ENCODE measurements at regions not wholly inside any gene's neighbourhood (a gene's known extent, or its start where the extent isn't known, plus 50 kb on each side); places are given as distances from the start of the nearest gene placed in this dataset.
"Not testable (repeated sequence)": the region's sequence is repeated elsewhere in the genome, so short reads cannot be mapped to it uniquely, and the experiment has no call there.

DNA sequence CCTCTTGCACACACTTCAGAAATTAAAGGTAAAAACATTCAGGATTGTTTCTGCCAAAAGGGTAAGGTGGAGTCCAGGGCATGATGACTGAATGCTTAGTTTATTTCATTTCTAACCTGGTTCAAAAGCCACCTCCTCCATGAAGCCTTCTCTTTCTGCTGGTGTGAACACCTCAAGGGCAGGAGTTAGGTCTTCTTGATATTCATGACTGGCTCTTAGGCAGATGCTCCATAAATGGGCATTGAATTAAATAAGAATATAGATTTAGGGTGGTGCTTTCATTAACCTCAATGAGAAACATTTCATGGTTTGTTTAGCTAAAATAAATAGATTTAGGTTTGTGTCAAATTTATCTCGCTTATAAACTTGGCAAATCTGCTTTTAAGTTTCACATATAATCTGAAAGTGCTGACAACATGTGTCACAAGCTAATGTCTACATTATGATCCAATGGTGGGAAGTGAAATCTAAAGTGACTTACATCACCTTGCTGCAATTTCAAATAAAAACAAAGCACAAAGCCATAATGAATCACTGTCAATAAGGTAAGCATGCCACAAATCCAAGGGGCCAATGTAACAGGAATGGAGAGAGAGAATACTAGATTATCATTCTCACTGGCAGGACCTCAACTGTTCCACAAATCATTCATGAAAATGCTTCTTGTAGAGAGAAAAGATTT is 72.7 kb upstream of the GRIP1 start:
- intact Hi-C loops (cut with micrococcal nuclease) = no loop called here
- Mint-ChIP-seq H3K27me3 (ENCODE audit: insufficient read depth) (peaks cover 31% of the 10 kb centered on the region), H3K27ac (no peak overlapping the region), H3K4me3 (no peak overlapping the region), H3K36me3 (ENCODE audit: low read depth) (no peaks in the 10 kb centered on the region), H3K4me1 (ENCODE audit: low read depth) (no peaks in the 10 kb centered on the region), H3K9me3 (no peaks in the 10 kb centered on the region)
- no peak for DNase-seq (ENCODE audit: low spot score)

DNA sequence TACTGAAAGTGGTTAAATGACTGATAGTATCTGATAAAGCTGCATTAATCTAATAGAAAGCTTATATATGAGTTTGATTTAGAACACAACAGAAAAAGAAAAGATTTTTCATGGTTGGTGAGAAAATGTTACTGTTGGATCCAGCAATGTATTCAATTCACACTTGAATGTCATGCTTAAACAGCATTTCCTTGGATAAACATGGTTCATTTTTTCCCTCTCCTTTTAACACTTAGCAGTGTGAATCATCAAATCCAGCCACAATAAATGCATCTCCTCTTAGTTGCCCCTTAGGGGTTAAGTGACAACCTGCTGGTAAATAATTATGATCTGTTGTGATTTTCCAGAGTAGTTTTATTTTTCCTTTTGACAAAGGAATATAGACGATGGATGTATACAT is 74.9 kb upstream of the GRIP1 start:
- Mint-ChIP-seq H3K4me3 (no peak overlapping the region), H3K9me3 (no peaks in the 10 kb centered on the region), H3K36me3 (ENCODE audit: low read depth) (no peaks in the 10 kb centered on the region), H3K27me3 (ENCODE audit: insufficient read depth) (peaks cover 29% of the 10 kb centered on the region), H3K27ac (no peak overlapping the region), H3K4me1 (ENCODE audit: low read depth) (no peaks in the 10 kb centered on the region)
- no peak for DNase-seq (ENCODE audit: low spot score)
- intact Hi-C loops (cut with micrococcal nuclease) = no loop called here

GRCh38 chr12:66755727-66756395 is 77.0 kb upstream of the GRIP1 start:
- Mint-ChIP-seq H3K4me3 (no peak overlapping the region), H3K27ac (no peak overlapping the region), H3K36me3 (ENCODE audit: low read depth) (no peaks in the 10 kb centered on the region), H3K4me1 (ENCODE audit: low read depth) (no peaks in the 10 kb centered on the region), H3K9me3 (no peaks in the 10 kb centered on the region), H3K27me3 (ENCODE audit: insufficient read depth) (peaks cover 18% of the 10 kb centered on the region)
- intact Hi-C loops (cut with micrococcal nuclease) = no loop called here
- no peak for DNase-seq (ENCODE audit: low spot score)

DNA sequence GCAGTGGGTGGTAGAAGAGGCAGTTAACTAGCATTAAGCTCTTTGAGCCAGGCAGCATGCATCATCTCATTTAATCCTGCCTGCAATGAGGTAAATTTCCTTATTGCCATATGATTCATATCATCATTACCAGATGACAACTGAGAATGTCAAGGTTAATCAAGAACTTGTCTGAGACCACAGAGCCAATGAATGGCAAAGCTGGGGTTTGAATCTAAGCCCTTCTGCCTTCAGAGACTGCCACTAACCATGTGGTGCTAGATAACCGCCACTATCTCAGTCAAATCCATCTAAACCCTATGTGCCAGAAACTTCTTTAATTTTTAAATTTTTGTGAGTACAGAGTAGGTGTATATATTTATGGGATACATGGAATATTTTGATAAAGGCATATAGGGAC is 77.8 kb upstream of the GRIP1 start:
- intact Hi-C loops (cut with micrococcal nuclease) = no loop called here
- Mint-ChIP-seq H3K36me3 (ENCODE audit: low read depth) (no peaks in the 10 kb centered on the region), H3K27me3 (ENCODE audit: insufficient read depth) (peaks cover 18% of the 10 kb centered on the region), H3K4me3 (no peak overlapping the region), H3K27ac (no peak overlapping the region), H3K4me1 (ENCODE audit: low read depth) (no peaks in the 10 kb centered on the region), H3K9me3 (no peaks in the 10 kb centered on the region)
- DNase-seq (ENCODE audit: low spot score) = no peak

GRCh38 chr12:66760122-66760521 is 81.2 kb upstream of the GRIP1 start:
- H3K9me3 Mint-ChIP-seq; H3K27ac Mint-ChIP-seq; intact Hi-C loops (cut with micrococcal nuclease); H3K4me3 Mint-ChIP-seq; H3K36me3 Mint-ChIP-seq (ENCODE audit: low read depth); DNase-seq (ENCODE audit: low spot score); H3K4me1 Mint-ChIP-seq (ENCODE audit: low read depth): not testable (repeated sequence)
- peaks cover 22% of the 10 kb centered on the region for H3K27me3 Mint-ChIP-seq (ENCODE audit: insufficient read depth)

DNA sequence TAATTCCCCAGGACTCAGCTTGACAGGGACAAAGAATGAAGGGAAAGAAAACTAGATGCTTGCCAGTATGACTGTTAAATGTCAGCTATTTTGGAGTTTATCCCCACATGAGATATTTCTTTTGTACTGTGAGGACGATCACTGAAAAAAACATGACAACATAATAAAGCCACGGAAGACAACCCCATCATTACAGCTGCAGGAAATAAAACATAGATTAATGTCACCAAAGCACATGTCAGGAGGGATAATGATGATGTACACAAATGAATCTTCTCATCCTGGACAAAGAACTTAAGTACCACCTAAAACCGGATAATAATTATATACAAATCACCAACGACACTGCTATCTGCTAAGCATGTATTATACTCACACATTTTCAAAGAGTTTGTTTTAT is 84.6 kb upstream of the GRIP1 start:
- intact Hi-C loops (cut with micrococcal nuclease) = no loop called here
- Mint-ChIP-seq H3K4me3 (no peak overlapping the region), H3K4me1 (ENCODE audit: low read depth) (peaks cover 10% of the 10 kb centered on the region), H3K27me3 (ENCODE audit: insufficient read depth) (peaks cover 24% of the 10 kb centered on the region), H3K27ac (no peak overlapping the region), H3K36me3 (ENCODE audit: low read depth) (no peaks in the 10 kb centered on the region), H3K9me3 (no peaks in the 10 kb centered on the region)
- no peak for DNase-seq (ENCODE audit: low spot score)

GRCh38 chr12:66765204-66765603 is 86.3 kb upstream of the GRIP1 start:
- Mint-ChIP-seq H3K4me3 (no peak overlapping the region), H3K36me3 (ENCODE audit: low read depth) (no peaks in the 10 kb centered on the region), H3K9me3 (no peaks in the 10 kb centered on the region), H3K27ac (no peak overlapping the region), H3K27me3 (ENCODE audit: insufficient read depth) (peaks cover 26% of the 10 kb centered on the region), H3K4me1 (ENCODE audit: low read depth) (peaks cover 10% of the 10 kb centered on the region)
- no peak for DNase-seq (ENCODE audit: low spot score)
- intact Hi-C loops (cut with micrococcal nuclease) = no loop called here

- H3K27me3 Mint-ChIP-seq (ENCODE audit: insufficient read depth) = peaks cover 34% of the 10 kb centered on the region
- no peaks in the 10 kb centered on the region for H3K36me3 Mint-ChIP-seq (ENCODE audit: low read depth)
- intact Hi-C loops (cut with micrococcal nuclease) = no loop called here
- no peak overlapping the region for H3K4me3 Mint-ChIP-seq
- no peaks in the 10 kb centered on the region for H3K9me3 Mint-ChIP-seq
- H3K27ac Mint-ChIP-seq = no peak overlapping the region
- DNase-seq (ENCODE audit: low spot score) = no peak
- H3K4me1 Mint-ChIP-seq (ENCODE audit: low read depth) = peaks cover 10% of the 10 kb centered on the region
These were observed 88.7 kb upstream of the GRIP1 start for GRCh38 chr12:66767536-66767935.

GRCh38 chr12:66768293-66768692 is 89.4 kb upstream of the GRIP1 start:
- H3K36me3 Mint-ChIP-seq (ENCODE audit: low read depth) = no peaks in the 10 kb centered on the region
- H3K4me3 Mint-ChIP-seq = no peak overlapping the region
- intact Hi-C loops (cut with micrococcal nuclease) = no loop called here
- no peak for DNase-seq (ENCODE audit: low spot score)
- no peak overlapping the region for H3K27ac Mint-ChIP-seq
- peaks cover 10% of the 10 kb centered on the region for H3K4me1 Mint-ChIP-seq (ENCODE audit: low read depth)
- H3K27me3 Mint-ChIP-seq (ENCODE audit: insufficient read depth) = peaks cover 37% of the 10 kb centered on the region
- H3K9me3 Mint-ChIP-seq = no peaks in the 10 kb centered on the region

DNA sequence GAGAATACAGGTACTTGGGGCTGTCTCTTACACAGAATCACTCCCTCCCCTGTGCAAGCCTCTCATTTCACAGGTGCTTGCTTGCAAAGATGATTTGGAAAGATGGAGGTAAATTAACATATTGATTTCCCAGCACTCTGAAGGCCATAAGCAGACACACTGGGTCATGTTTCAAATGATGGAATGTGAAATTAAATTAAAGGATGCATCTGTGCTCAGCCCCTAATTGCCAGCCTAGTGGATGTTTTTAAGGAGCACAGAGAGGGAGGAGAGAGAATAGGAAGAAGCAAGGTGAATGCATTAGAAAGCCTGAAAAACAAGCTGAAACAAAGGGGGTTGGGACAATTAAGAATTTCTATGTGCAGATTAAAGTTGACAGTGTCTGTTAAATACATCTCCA is 96.1 kb upstream of the GRIP1 start:
- peaks cover 54% of the 10 kb centered on the region for H3K27me3 Mint-ChIP-seq (ENCODE audit: insufficient read depth)
- peaks cover 14% of the 10 kb centered on the region for H3K4me1 Mint-ChIP-seq (ENCODE audit: low read depth)
- no peak overlapping the region for H3K4me3 Mint-ChIP-seq
- intact Hi-C loops (cut with micrococcal nuclease) = loop anchor here (5.0 kb wide), 2 partner anchors 87 to 857 kb away; no protein-coding TSS in a partner anchor
- no peaks in the 10 kb centered on the region for H3K9me3 Mint-ChIP-seq
- no peak overlapping the region for H3K27ac Mint-ChIP-seq
- no peak for DNase-seq (ENCODE audit: low spot score)
- peaks cover 1% of the 10 kb centered on the region for H3K36me3 Mint-ChIP-seq (ENCODE audit: low read depth)

- intact Hi-C loops (cut with micrococcal nuclease) = loop anchor here (5.0 kb wide), 2 partner anchors 86 to 856 kb away; no protein-coding TSS in a partner anchor
- no peaks in the 10 kb centered on the region for H3K9me3 Mint-ChIP-seq
- H3K27me3 Mint-ChIP-seq (ENCODE audit: insufficient read depth) = peaks cover 58% of the 10 kb centered on the region
- H3K27ac Mint-ChIP-seq = no peak overlapping the region
- no peak overlapping the region for H3K4me3 Mint-ChIP-seq
- peaks cover 1% of the 10 kb centered on the region for H3K36me3 Mint-ChIP-seq (ENCODE audit: low read depth)
- no peak for DNase-seq (ENCODE audit: low spot score)
- H3K4me1 Mint-ChIP-seq (ENCODE audit: low read depth) = peaks cover 14% of the 10 kb centered on the region
These were observed 97.0 kb upstream of the GRIP1 start for GRCh38 chr12:66775871-66776270.

DNA sequence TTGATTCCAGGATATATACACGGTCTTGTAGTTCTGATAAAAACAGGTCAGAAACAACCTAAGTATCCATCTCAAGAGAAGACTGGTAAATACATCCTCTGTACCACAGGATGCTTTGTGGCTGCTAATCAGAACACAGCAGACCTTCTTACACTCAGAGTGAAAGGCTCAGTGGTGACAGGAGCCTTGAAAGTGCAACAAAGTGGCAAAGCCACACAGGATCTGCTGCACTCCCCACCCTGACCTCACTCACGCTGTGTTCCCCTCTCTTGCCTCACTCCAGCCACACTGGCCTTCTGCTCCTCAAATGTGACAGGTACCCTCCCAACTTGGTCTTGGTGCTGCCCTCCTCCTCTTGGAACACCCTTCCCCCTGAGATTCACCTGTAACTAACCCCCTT is 98.1 kb upstream of the GRIP1 start:
- DNase-seq (ENCODE audit: low spot score) = peak; percentile 65
- Mint-ChIP-seq H3K9me3 (no peaks in the 10 kb centered on the region), H3K27ac (no peak overlapping the region), H3K4me1 (ENCODE audit: low read depth) (peaks cover 14% of the 10 kb centered on the region), H3K36me3 (ENCODE audit: low read depth) (peaks cover 1% of the 10 kb centered on the region), H3K4me3 (peak overlapping the region; percentile 45), H3K27me3 (ENCODE audit: insufficient read depth) (peaks cover 60% of the 10 kb centered on the region)
- intact Hi-C loops (cut with micrococcal nuclease) = loop anchor here (5.0 kb wide), 2 partner anchors 85 to 855 kb away; no protein-coding TSS in a partner anchor

DNA sequence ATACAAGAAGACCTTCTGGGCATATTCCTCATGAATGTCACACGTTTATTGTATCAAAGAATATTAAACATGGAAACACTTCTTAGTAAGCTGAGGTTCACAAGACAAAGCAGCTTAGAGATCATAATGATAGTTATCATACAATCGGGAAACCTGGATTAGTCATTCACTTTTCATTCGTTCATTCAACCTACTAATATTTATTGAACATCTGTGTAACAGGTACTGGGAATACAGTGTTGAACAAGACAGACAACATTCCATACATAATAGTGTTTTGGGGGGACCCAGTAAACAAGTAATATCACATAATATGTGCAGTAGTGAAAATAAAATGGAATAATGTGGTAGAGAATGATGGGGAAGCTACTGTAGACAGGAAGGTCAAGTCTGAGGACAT is 100.6 kb upstream of the GRIP1 start:
- Mint-ChIP-seq H3K27ac (no peak overlapping the region), H3K36me3 (ENCODE audit: low read depth) (peaks cover 1% of the 10 kb centered on the region), H3K4me3 (no peak overlapping the region), H3K27me3 (ENCODE audit: insufficient read depth) (peaks cover 55% of the 10 kb centered on the region), H3K4me1 (ENCODE audit: low read depth) (peaks cover 14% of the 10 kb centered on the region), H3K9me3 (no peaks in the 10 kb centered on the region)
- DNase-seq (ENCODE audit: low spot score) = no peak
- intact Hi-C loops (cut with micrococcal nuclease) = loop anchor here (5.0 kb wide), 2 partner anchors 83 to 853 kb away; no protein-coding TSS in a partner anchor

Measured in activated T-helper 1 cell treated with anti-CD3 and anti-CD28 coated beads, Interleukin-12 subunit alpha, Interleukin-12 subunit beta, Interleukin-2, Interleukin-4 antibody, amounts not matched to agents 30 ng/mL and 10 ng/mL and 1 ng/mL, durations not matched to agents 14 hours and 24 hours and 36 hours (primary cell).